GM19025 (cell line): ENCODE measurements at regions not wholly inside any gene's neighbourhood (a gene's known extent, or its start where the extent isn't known, plus 50 kb on each side); places are given as distances from the start of the nearest gene placed in this dataset.
"Not testable (repeated sequence)": the region's sequence is repeated elsewhere in the genome, so short reads cannot be mapped to it uniquely, and the experiment has no call there.

Source experiments
- ATAC-seq: cut with Tn5 transposase; IDR thresholded peaks from one replicate; pipeline ENCODE4 v1.9.1; 2021; ENCODE audit warnings: mild to moderate bottlenecking, low read depth, moderate library complexity; ENCODE audit not compliant: unreplicated experiment

DNA sequence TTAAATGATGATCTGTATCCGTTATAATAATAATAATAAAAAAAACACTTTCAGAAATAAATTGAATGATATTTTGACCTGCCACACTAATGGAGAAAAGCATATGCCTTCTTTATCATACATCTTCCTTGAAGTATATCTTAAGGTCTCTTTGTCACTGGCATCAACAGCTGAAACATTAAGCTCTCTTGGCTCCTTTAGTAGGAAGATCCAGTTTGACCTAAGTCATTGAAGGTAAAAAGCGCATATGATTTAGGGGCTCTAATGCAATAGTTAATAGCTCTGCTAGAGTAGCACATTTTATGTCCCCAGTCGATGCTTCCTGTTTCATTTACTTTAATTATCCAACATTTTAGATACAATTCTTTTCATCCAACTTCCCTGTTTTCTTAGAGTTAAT is 1010.8 kb downstream of the STPG2 start:
- no peak for ATAC-seq

DNA sequence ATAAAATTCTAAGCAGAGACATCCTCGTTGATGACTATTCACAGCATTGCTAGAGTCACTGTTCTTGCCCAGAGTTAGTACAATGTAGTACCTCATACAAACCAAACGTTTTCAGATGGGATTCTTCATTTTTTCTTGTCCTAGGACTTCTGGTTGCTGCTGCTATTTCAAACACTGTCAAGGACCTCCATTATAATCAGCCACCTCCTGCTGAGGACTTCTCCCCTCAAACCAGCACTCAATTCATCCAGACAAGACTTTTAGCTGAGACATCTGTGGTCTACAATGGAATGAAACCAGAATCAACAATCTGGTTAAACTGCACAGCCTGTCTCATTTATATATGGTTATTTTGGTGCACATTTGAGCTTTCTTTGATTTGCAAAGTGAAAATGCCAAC is 1008.8 kb downstream of the STPG2 start:
- no peak for ATAC-seq

GRCh38 chr4:97139791-97140190 is 1003.5 kb downstream of the STPG2 start:
- ATAC-seq: no peak

GRCh38 chr4:97140545-97140944 is 1002.7 kb downstream of the STPG2 start:
- ATAC-seq: no peak

GRCh38 chr4:97141332-97141731 is 1001.9 kb downstream of the STPG2 start:
- not testable (repeated sequence) for ATAC-seq

GRCh38 chr4:97142410-97142809 is 1000.9 kb downstream of the STPG2 start:
- no peak for ATAC-seq

- no peak for ATAC-seq
These were observed 1000.4 kb downstream of the STPG2 start for GRCh38 chr4:97142893-97143292.

- no peak for ATAC-seq
These were observed 999.1 kb downstream of the STPG2 start for GRCh38 chr4:97144199-97144598.

DNA sequence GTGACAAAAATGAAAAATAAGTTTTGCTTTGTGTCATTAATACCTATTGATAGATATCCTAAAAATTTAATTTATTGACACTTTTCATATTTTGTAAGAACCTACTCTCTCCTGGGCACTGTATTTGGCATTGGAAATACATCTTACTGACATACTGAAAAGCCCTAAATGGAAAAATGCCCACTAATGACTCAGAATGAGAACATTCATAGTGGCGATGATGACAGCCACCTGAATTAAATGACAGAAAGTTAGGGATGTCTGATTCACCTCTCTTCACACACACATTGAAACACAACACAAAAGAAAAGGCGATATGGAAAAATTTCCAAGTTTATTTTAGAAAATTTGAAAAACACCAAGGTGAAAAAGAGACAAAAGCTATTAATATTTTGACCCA is 992.3 kb downstream of the STPG2 start:
- no peak for ATAC-seq

GRCh38 chr4:97152149-97152548 is 991.1 kb downstream of the STPG2 start:
- no peak for ATAC-seq

DNA sequence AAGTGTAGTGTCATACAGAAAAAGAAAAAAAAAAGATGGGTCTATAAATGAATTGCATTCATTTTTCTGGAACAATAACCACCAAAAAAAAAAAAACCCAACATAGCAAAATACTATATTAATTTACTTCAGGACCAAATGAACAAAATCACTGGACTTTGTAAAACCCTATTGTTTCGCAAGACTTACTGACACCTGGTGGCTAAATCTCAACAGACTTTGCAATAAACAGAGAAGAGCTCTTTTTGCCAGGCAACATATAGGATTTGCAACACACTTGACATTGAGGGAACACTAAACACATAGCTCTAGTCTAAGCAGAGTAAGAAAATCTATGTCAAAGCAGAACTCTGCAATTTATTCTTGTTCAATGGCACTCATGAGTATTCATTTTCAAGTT is 990.2 kb downstream of the STPG2 start:
- ATAC-seq: no peak

DNA sequence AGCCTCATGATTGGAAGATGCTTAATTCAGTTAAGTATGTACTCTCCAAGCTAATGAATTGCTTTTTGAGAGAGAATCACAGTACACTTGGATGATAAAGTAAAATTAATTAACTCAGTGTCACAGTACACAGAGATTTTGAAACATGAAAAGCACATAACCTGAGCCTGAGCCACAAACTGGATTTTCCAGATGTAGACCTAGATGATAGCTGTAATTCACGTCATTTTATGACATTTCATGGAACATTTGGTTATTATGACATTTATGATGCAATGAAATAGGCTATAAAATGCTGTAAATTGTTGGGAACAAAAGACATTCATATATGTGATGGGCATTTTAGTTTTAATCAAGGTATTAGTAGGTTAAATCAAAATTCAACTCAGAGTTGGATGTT is 983.7 kb downstream of the STPG2 start:
- ATAC-seq: no peak

DNA sequence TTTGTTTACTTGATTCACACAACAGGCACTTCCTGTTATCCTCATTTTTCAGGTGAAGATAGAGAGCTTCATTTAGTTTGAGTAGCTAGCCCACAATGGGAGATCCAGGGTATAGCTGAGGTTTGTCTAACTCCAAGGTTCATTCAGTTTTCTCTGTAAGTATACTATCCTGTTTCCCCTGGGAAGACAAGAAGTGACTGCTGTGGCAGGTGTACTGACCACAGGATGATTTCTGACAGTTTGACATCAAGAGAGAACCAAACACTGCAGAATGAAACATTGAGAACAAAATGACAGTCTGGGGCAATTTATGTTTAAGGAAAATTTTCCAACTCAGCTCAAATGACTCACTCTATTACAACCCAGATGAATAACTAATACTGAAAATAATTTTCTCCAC is 958.0 kb downstream of the STPG2 start:
- ATAC-seq: no peak

DNA sequence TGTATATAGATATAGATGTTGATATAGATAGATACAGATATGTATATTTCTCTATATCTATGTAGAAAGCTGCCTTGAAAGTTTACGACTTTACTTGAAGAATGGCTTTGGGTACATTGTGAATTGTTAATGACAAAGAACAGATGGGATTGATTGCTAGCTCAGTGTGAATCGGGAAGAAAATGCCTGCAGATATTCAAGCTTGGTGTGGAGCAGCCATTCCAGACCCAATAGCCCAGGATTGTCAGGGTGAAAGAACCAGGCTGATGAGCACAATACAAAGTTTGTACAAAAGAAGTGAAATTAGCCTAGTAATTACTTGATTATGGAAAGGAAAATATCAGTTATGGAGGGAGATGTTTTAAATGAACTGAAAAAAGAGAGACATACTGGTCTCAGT is 946.2 kb downstream of the STPG2 start:
- no peak for ATAC-seq

DNA sequence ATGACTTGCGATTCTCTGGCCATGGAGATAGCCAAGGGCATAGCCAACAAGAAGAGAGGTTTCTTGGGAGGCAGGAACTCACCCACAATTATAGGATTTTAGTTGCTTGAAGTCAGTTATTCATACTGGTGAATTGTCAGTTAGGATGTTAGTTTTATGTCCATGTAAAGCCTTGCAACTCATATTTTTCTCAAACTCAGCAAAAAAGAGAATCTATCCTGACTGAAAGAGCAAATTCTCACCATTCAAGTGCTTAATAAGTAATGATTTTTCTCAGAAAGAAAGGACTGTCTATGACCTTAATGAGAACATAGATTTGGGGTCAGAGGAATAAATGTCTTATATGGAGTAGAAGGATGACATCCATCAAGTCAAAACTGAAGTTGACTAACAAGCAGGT is 934.5 kb downstream of the STPG2 start:
- ATAC-seq: no peak

GRCh38 chr4:97215409-97215941 is 927.8 kb downstream of the STPG2 start:
- no peak for ATAC-seq

DNA sequence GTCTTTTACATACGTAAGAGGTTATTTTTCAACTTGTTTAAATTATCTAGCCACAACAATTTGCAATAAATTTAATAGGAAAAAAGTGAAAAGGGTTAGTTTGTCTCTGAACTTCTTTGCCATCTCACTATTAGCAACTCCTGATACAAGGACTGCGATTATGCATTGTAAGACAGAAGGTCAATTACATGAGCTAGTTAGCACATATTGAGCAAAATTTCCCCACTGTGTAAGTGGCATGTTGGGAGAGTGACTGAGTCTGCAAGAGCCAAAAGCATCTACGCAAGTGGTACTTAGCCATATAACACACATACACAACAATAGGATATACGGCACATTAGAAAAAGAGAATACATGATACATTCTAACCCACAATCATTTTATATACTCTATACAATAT is 927.2 kb downstream of the STPG2 start:
- no peak for ATAC-seq

- ATAC-seq: no peak
These were observed 907.8 kb downstream of the STPG2 start for GRCh38 chr4:97235521-97235920.

DNA sequence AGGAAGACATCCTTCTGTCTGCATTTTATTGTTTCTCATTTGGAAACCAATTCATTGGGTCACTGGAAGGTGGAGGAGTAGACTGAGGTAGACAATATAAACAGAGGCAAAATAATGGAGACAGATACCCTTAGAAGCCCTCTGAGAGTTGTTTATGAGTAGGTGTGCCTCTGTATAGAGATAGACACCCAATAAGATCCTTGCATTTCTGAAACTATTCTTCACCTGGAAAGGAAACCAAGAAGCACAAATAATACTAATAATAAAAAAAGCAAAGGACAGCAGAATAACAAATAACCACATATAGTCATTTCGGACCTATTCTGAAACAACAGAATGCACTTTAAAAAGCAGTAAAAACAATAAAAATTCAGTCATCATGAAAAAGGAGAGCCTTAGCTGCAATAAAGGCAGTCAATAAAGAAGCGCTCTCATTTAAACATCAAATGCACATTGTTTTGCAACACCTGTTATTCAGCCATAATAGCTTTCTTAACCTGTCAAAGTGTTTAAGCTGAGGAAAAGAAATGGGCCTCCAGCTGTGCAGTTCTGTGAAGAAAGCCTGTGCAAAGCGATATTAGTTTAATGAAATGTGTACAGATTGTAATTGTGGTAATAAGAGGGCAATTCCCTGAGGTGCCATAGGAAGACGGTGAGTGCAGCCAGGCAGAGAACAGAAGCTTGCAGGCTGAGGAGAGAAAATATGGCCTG is 904.2 kb downstream of the STPG2 start:
- no peak for ATAC-seq

- ATAC-seq: no peak
These were observed 903.6 kb downstream of the STPG2 start for GRCh38 chr4:97239667-97239997.

DNA sequence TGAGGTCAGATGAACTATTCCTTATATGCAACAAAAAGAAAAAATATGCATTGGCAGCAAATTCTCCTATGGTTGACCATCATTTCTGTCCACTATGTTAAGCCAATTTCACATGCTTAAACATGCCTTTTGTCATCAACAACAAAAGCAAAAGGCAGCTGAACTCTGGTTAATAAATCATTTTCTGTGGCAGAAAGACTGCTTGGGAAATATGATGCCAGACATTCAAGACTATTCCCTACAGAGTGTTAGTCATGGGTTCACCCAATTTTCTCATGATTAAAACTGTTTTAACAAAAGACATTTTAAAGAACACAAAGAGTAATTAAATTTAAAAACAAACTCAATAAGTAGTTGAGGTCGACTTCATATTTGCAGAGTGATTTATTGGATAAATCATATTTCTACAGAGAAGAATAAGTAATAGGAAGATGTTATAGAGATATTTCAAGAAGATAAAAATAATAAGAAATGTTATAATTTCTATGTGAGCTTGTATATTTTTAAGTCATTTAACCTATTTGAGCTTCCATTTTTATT is 890.6 kb downstream of the STPG2 start:
- ATAC-seq: no peak

DNA sequence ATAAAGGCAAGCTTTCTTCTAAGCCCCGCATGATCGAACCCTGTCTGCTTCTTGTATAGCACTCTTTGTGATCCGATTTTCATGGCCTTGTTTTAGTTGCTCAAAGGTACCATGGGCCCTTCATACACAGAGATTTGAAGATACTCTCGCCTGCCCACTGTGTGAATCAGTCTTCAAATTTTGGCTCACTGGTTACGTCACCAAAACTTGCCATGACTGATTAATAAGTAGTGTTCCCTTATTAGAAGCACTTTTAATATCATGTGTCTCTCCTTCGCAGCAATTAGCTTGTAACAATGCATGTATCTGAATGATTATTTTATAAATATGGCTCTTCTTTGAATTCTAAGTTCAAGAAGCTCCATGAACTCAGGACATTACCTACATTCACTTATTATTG is 880.5 kb downstream of the STPG2 start:
- no peak for ATAC-seq

DNA sequence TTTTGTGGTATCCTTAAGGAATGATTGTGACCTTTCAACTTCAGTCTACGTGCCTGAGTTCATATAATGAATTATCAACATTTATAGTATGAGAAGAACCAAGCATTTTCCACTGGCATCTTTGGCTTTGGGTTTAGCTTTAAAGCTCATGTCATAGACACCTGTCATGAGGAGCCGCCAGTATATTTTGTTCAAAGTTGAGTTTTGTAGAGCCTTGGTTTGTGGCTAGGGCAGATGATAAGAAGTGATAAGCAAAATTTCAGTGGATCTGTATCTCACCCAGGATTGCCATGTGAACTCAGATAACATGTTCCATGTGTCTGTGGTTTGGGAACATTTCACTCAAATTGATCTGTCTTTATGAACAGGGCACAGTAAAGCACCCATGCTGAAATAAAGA is 873.2 kb downstream of the STPG2 start:
- no peak for ATAC-seq
